ENCODE measurements at regions not wholly inside any gene's neighbourhood (a gene's known extent, or its start where the extent isn't known, plus 50 kb on each side); places are given as distances from the start of the nearest gene placed in this dataset.
"Not testable (repeated sequence)": the region's sequence is repeated elsewhere in the genome, so short reads cannot be mapped to it uniquely, and the experiment has no call there.

DNA sequence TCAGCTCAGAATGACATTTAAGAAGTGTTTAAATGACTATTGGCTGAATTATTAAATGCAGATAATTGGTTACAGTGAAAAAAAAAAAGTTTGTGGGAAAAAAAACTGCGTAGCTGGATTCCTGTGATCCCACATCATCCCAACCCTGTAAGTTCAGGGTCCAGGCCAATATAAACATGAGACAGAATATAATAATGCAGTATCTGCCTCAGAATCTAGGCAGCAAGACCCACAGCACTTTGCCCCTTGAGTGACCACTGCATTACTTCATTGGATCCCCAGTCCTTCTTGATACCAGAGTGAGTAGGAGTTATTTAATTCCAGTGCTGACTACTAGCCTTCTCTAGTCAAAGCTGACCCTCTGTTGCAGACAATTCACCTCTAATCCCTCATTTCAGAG is 272.6 kb downstream of the CCER1 start:
- DNase-seq: no peak

DNA sequence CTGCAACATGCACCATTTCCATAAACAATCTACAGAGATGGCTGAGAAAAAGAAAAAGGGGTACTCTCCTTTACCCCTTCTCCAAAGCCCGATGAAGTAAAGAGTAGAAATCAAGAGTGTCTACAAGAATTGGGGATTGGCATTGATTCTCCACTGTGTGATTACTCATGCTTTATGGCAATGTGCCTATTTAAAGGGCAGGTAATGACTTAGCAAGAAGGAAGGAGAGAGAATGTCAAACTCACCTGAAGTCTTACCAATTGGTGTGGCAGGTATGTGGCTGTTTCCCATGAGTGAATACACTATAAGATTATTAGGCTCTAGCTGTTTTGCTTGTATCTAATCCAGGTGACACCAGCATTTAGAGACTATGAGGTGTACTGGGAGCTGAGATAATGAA is 275.3 kb downstream of the CCER1 start:
- no peak for DNase-seq

DNA sequence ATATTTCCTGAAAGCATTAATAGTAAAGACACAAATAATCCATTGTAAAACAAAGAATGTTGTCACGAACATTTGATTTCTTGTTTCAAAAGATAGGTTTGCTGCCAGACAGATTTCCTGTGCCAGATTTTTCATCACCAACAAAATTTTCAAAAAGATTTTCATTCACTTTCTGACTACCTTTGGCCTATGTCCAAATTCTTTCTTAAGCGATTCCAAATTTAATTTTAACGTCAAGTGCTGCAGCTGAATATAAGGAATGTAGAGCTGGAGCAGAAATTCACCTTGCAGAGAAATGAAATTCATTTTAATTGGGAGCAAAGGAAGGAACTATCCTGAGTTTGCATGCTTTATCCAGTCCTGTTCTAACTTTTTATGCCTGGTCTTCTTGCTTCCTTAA is 277.4 kb downstream of the CCER1 start:
- DNase-seq: no peak

- no peak for DNase-seq
Observed at GRCh38 chr12:90677055-90677454, 277.9 kb downstream of the CCER1 start.

- no peak for DNase-seq
Observed at GRCh38 chr12:90675106-90675505, 279.9 kb downstream of the CCER1 start.

GRCh38 chr12:90672081-90672480 is 282.9 kb downstream of the CCER1 start:
- no peak for DNase-seq

GRCh38 chr12:90663949-90664348 is 291.0 kb downstream of the CCER1 start:
- DNase-seq: not testable (repeated sequence)

DNA sequence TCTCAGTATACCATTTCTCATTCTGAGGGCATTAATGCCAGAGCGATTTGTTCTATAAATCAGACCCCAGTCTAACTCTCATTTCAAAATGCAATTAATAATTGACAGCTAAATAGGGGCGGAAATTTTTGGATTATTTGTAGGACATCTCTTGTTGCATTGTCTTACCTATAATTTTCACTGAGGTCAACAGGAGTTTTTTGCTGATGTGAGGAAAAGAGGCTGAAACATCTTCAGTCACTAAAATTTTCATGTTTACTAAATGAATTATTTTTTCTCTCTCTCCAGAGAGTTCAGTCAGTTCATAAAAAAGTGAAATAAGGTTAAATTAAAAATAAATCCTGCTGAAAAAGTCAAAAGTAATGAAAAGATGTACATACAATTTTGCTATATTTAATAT is 295.9 kb downstream of the CCER1 start:
- DNase-seq: no peak

DNA sequence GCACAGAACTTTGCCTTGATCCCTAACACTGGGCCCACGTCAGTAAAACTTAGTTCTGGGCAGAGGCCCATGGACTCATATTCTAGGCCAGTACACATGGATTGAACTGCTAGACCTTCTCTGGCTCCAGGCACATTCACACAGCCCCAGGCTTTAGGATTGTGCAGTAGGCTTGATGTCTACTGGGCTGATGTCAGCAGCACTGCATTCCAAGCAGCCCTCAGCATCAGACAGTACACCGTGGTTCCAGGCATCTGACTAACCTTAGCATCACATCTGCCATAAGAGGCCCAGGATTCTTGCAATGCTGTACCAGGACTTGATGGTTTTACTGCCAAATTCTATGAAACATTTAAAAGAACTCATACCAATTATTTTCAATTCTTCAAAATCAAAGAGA is 301.9 kb downstream of the CCER1 start:
- DNase-seq: no peak

DNA sequence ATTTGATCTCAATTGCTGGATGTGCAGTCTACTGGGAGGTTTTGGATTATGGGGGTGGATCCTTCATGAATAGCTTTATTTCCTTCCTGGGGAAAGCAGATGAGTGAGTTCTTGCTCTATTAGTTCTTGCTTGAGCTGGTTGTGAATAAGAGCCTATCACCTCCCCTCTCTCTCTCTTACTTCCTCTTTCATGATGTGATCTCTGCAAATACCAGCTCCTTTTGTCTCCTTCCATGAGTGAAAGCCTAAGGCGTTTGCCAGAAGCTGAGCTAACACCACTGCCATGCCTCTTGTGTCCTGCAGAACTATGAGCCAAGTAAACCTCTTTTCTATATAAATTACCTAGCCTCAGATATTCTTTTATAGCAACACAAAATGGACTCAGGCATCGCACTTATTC is 302.7 kb downstream of the CCER1 start:
- no peak for DNase-seq

DNA sequence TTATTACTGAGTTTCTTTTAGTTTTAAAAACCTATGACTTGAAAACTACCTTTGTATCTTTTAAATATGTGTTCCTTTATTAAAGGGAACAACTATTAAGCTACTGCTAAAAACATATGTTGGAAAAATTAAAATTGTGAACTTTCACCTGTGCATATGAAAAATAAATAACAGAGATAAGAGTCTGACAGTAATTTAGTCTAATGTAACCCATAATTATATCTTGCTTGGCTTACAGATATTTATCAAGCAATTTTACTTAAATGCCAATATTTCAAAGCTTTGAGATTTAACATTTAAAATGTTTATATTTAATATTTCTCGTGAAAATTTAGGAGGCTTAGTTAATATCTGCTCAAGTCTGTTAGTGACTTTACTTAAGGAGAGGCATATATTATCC is 309.8 kb downstream of the CCER1 start:
- DNase-seq: no peak

DNA sequence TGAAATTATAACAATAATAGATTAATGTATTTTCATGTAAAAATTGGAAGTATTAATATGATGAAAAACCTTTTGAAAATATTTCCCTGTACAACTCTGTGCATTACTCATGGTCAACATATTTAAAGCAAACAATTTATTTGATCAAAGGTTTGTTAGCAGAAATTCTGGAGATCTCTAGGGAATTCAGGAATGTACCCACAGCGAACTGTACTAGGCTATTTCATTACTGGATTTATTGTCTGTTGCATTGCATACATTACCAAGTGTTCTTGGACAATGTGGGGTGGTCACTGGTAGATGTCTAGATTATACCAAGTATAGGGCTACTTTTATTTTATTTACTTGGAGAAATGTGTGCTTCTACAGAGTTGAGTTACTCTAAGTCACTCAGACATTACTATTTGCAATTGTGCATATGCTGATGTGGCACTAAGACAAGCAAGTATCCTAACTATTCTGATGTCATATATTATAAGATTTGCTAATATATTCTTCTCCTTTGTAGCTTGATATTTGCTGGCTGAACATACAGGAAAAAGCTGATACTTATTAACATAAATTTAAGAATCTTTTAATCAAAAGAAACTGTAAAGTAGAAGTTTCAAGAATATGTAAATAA is 323.3 kb downstream of the CCER1 start:
- no peak for DNase-seq

DNA sequence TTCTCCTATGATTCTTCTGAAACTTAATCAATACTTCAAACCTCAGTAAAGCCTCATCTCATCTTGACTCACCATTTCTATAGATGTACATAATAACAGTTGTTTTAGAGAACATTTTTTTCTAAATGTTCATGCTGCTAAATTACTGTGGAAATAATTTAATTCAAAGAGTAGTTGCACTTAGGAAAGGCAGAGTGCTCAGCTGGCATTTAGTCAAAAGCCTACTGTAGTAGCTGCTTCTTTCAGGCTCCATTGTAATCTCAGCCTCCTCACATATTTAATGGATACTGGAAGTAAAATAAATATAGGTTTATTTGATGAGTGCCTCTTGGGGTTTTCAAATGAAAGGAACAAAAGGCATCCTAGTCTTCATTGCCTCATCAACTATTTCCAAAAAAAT is 325.0 kb downstream of the CCER1 start:
- no peak for DNase-seq

- no peak for DNase-seq
Observed at GRCh38 chr12:90628213-90628612, 326.8 kb downstream of the CCER1 start.

DNA sequence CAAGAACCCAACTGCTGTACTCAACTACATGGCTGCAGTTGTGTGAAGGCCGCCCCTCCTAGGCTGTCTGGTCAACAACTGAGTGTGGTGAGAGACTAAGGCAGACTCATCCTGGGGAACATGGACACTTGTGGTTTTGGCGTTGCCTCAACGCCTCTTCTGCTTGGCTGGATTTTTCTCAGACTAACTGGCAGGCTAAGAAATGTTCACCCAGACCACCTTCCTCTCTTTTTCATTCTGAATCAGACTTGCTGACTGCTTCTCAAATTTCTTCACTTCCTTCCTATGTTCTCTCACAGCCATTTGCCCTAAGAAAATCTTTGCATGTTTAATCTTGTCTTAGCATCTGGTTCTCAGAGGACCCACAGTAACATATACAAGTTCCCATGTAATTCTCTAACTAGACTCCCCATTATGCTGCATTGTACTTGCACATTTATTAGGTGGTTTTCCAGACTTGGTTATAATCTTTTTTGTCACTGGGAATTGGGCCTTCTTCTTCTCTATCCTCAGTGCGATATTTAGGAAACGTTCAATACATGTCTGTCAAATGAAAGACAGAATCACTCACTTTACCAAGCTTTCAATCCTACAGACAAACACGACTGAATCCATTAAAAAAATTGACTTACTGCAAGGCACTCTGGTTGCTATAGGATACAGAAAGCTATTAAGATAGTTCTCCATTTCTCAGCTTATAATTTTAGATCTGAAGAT is 327.6 kb downstream of the CCER1 start:
- no peak for DNase-seq

- no peak for DNase-seq
Observed at GRCh38 chr12:90622431-90622830, 332.5 kb downstream of the CCER1 start.

GRCh38 chr12:90621927-90622326 is 333.0 kb downstream of the CCER1 start:
- DNase-seq: no peak

GRCh38 chr12:90619943-90620342 is 335.0 kb downstream of the CCER1 start:
- DNase-seq: no peak

DNA sequence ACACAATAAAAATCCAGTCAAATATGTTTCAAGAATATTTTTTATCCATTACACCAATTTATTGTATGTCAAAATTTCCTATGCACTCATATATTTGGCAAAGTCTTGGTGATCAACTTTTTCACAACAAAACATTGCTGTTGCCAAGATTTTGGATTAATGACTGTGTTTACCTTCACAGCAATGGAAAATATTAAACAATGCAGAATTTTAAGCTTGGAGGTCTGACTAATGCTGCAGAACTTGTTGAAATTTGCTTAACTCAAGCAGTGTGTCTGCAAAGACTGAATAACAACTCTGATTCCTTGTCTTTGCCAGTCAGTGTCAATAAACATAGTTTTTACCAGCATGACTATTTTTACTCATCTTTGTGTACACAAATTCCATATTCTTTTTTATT is 336.4 kb downstream of the CCER1 start:
- no peak for DNase-seq

DNA sequence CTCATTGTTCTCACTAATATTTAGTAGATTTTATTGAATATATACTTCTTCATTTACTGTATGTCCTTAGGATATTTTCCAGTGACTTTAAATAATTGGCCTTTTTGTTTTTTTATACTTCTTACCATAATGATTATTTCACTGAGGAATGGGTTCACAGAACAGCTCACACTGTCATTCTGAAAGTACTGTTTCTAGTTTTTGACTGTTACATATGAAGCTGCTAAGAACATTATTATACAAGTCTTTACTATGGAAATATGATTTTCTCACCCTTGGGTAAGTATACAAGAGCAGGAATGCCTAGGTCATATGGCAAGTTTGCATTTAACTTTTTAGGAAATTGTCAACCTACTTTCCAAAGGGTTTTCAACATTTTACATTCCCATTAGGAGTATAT is 343.1 kb downstream of the CCER1 start:
- DNase-seq: no peak

DNA sequence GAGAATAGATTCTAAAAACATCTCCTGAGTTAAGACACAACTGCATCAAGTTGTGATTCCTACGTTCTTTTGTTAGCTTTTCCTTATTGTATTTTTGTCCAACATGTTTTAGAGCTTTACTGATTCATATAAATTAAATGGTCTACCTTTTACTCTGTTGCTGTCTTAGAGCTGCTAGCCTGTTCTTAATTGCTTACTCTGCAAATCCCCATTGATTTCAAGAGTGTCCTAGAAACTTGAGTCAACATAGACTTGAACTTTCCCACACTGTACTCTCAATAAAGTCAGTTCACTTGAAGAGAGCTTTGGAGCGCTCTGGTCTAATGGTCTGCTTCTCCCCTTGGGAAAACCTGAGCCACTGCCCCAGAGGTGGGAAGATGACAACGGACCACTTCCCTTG is 343.9 kb downstream of the CCER1 start:
- no peak for DNase-seq

DNA sequence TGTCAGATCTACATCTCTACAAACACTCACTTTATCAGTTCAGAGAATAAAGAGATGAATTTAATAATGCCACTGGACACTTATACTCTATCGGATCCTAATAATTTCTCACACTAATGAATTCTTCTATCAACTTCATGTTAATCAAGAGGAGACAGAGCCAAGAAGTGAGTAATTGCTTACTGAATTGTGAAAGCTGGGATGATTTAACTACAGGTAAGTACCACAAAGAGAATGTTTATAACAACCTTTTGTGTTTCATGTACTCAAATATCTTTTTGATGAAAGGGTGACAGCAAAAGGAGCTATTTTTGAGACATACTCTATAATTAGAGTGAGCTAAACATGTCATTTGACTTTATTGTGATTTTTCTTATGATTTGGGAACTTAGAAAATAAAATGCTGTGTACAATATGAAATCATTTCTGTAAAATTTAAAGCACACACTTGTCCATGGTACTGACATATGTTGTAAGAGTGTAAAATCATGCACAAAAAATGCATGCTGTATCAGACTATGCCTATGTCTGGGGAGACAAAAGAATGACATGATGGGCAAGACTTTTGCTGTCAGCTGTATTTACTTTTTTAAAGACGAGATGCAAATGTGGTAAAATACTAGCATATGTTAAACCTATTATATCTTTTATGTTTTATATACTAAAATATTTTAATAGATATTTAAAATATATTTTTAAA is 361.2 kb downstream of the CCER1 start:
- no peak for DNase-seq

DNA sequence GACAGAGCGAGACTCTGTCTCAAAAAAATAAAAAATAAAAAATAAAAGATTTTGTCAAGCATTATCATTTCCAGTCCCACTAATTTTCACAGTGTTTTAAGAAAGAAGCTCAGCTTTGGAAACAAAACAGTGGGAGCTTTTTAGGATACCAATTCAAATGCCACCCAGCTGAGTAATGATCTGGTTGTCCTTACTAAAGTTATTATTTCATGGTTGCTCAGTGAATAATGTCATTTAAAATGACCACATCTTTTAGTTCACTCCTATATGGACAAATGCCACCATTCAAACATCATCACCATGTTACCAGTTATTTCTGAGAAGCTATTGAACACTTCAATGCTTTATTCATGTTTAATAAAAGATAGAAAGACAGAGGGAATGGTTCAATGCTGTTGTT is 365.0 kb downstream of the CCER1 start:
- DNase-seq: no peak

- DNase-seq: no peak
Observed at GRCh38 chr12:90585640-90586304, 369.2 kb downstream of the CCER1 start.

Measured in SIG-M5 (cell line).